ENCODE measurements at regions not wholly inside any gene's neighbourhood (a gene's known extent, or its start where the extent isn't known, plus 50 kb on each side); places are given as distances from the start of the nearest gene placed in this dataset.
"Not testable (repeated sequence)": the region's sequence is repeated elsewhere in the genome, so short reads cannot be mapped to it uniquely, and the experiment has no call there.

DNA sequence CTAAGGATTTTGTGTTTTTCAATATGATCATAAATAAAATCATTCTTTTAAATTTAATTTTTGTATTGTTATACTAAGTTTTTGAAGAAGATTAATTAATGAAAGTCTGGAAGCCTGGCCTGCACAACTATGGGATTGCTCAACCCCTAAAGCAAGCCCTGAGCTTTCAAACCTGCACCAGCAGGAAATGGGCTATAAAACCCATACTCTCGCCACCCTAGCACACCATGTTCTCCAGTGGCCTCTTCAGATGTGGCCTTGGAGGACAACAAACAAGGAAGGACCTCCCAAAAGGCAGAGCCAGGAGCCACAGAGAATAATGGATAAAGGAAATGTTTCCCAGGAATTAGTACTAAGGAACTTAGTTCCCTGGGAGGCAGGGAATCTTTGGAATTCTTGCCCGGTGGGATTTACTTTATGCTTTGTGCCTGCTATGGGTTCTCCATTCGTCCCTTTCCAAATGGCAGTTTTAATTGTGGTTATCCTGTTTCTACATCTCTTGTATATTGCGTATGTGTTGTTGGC lies 212.5 kb downstream of the ZFP36L2 start:
- H3K27me3 Mint-ChIP-seq (ENCODE audit: insufficient read depth): peaks cover 3% of the 10 kb centered on the region
- no peaks in the 10 kb centered on the region for H3K36me3 Mint-ChIP-seq (ENCODE audit: low read depth)
- no peaks in the 10 kb centered on the region for H3K4me1 Mint-ChIP-seq (ENCODE audit: low read depth)
- H3K27ac Mint-ChIP-seq: no peak overlapping the region
- intact Hi-C loops (cut with micrococcal nuclease): no loop called here
- H3K9me3 Mint-ChIP-seq: no peaks in the 10 kb centered on the region
- no peak for DNase-seq (ENCODE audit: low spot score)
- H3K4me3 Mint-ChIP-seq: no peak overlapping the region

DNA sequence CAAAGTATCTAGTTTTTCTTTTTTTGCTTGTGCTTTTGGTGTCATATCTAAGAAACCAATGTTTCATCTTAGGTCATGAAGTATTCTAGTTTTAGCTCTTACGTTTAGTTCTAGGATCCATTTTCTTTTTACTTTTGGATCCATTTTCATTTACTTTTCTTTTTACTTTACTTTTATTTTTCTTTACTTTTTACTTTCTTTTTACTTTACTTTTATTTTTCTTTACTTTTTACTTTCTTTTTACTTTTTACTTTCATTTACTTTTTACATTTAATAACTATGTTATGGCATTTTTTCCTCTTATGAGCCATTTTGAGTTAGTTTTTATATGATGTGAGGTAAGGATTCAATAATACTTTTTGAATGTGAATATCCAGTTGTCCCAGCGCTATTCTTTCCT lies 213.4 kb downstream of the ZFP36L2 start:
- H3K27ac Mint-ChIP-seq: no peak overlapping the region
- intact Hi-C loops (cut with micrococcal nuclease): no loop called here
- H3K4me1 Mint-ChIP-seq (ENCODE audit: low read depth): no peaks in the 10 kb centered on the region
- H3K9me3 Mint-ChIP-seq: peaks cover 3% of the 10 kb centered on the region
- no peaks in the 10 kb centered on the region for H3K36me3 Mint-ChIP-seq (ENCODE audit: low read depth)
- no peak overlapping the region for H3K4me3 Mint-ChIP-seq
- DNase-seq (ENCODE audit: low spot score): no peak
- H3K27me3 Mint-ChIP-seq (ENCODE audit: insufficient read depth): peaks cover 3% of the 10 kb centered on the region

DNA sequence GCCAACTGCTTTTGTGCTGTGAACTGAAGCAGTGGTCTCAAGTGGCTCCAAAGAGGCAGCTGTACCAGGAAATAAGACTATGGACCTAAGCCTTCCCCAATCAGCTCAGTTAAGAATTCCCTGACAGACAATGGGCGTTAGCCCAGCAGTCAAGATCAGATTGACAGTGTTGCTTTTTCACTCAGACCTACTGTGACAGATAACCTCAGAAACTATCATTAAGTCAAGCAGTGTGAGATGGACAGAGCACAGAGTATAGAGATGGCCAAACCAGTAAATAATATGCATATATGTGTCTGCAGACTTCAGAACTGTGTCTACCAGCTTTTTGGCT lies 215.3 kb downstream of the ZFP36L2 start:
- peaks cover 4% of the 10 kb centered on the region for H3K9me3 Mint-ChIP-seq
- no peaks in the 10 kb centered on the region for H3K4me1 Mint-ChIP-seq (ENCODE audit: low read depth)
- no peak for DNase-seq (ENCODE audit: low spot score)
- H3K4me3 Mint-ChIP-seq: no peak overlapping the region
- H3K27ac Mint-ChIP-seq: no peak overlapping the region
- intact Hi-C loops (cut with micrococcal nuclease): no loop called here
- H3K27me3 Mint-ChIP-seq (ENCODE audit: insufficient read depth): no peaks in the 10 kb centered on the region
- no peaks in the 10 kb centered on the region for H3K36me3 Mint-ChIP-seq (ENCODE audit: low read depth)

DNA sequence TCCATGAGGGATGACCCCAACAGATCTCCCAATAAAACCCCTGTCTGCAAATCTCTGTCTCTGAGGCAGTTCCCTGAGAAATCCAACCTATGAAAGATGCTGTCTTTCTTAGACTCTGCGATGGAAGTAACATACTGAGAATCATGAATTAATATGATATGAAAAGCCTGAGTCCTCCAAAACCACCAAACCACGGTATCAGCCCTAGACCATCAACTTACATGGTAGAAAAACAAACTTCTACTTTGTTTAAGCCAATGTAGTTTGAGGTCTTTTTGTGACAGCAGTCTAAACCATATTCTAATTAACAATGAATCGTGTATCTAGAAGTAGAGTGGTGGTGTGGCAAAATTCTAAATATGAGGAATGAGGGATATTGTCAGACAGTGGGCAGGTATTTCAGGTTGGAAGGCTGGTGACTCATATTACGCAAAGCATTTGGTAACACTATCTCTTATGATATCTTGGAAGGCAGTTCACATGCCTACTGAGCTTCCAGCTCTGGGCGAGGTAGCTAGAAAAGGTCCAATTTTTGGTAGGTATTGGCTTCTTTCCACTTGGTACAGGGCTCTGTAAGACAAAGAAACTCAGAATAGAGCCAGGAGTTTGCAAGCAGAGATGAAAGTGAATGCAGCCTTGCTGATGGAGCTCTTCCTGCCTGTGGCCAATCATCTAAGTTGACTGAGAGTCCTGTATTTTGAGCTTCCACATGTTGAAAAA lies 215.8 kb downstream of the ZFP36L2 start:
- Mint-ChIP-seq H3K4me3 (no peak overlapping the region), H3K27me3 (ENCODE audit: insufficient read depth) (no peaks in the 10 kb centered on the region), H3K9me3 (peaks cover 4% of the 10 kb centered on the region), H3K36me3 (ENCODE audit: low read depth) (no peaks in the 10 kb centered on the region), H3K27ac (no peak overlapping the region), H3K4me1 (ENCODE audit: low read depth) (no peaks in the 10 kb centered on the region)
- no peak for DNase-seq (ENCODE audit: low spot score)
- intact Hi-C loops (cut with micrococcal nuclease): no loop called here

DNA sequence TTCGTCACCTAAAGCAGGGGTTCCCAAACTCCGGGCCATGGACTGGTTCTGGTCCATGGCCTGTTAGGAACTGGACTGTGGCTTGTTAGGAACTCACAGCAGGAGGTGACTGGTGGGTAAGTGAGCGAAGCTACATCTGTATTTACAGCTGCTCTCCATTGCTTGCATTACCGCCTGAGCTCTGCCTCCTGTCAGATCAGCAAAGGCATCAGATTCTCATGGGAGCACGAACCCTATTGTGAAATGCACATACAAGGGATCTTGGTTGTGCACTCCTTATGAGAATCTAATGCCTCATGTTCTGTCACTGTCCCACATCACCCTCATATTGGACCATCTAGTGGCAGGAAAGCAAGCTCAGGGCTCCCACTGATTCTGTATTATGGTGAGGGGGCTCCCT lies 217.0 kb downstream of the ZFP36L2 start:
- intact Hi-C loops (cut with micrococcal nuclease): no loop called here
- H3K9me3 Mint-ChIP-seq: peaks cover 4% of the 10 kb centered on the region
- peaks cover 2% of the 10 kb centered on the region for H3K27me3 Mint-ChIP-seq (ENCODE audit: insufficient read depth)
- H3K4me3 Mint-ChIP-seq: no peak overlapping the region
- H3K36me3 Mint-ChIP-seq (ENCODE audit: low read depth): no peaks in the 10 kb centered on the region
- no peaks in the 10 kb centered on the region for H3K4me1 Mint-ChIP-seq (ENCODE audit: low read depth)
- DNase-seq (ENCODE audit: low spot score): no peak
- H3K27ac Mint-ChIP-seq: no peak overlapping the region

DNA sequence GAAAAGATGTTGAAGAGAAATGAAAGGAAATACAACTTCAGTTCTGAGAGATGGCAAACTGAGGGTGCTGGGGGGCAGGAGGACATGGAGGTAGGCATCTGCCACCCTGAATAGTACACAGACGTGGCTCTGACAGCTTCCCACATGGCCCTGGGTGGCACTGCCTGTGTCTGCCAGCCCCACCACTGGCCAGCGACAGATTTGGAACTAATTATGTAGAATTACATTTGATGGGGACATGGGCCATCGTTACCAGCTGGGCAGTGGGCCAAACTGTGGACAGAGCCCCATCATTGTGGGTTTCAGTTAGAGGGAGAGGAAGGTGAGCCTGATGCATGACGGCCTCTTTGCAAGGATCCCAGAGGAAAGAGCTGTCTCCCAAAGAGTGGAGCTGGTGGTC lies 216.0 kb upstream of the HAAO start:
- H3K27me3 Mint-ChIP-seq (ENCODE audit: insufficient read depth): peaks cover 3% of the 10 kb centered on the region
- no peak for DNase-seq (ENCODE audit: low spot score)
- H3K36me3 Mint-ChIP-seq (ENCODE audit: low read depth): no peaks in the 10 kb centered on the region
- intact Hi-C loops (cut with micrococcal nuclease): no loop called here
- H3K27ac Mint-ChIP-seq: no peak overlapping the region
- peaks cover 4% of the 10 kb centered on the region for H3K9me3 Mint-ChIP-seq
- no peaks in the 10 kb centered on the region for H3K4me1 Mint-ChIP-seq (ENCODE audit: low read depth)
- no peak overlapping the region for H3K4me3 Mint-ChIP-seq

DNA sequence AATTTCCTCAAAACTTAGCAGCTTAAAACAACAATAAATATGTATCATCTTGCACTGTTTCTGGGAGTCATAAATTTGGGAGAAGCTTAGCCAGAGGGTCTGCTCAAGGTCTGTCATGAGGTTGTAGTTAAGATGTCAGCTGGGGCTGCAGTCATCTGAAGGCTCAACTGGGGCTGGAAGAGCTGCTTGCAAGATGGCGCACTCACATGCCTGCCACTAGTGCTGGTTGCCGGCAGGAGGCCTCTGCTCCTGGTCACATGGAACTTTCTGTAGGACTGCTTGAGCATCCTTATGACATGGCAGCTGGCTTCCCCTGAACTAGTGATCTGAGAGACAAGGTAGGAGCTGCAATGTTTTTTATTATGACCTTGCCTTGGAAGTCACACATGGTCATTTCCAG lies 215.5 kb upstream of the HAAO start:
- intact Hi-C loops (cut with micrococcal nuclease): no loop called here
- H3K36me3 Mint-ChIP-seq (ENCODE audit: low read depth): no peaks in the 10 kb centered on the region

DNA sequence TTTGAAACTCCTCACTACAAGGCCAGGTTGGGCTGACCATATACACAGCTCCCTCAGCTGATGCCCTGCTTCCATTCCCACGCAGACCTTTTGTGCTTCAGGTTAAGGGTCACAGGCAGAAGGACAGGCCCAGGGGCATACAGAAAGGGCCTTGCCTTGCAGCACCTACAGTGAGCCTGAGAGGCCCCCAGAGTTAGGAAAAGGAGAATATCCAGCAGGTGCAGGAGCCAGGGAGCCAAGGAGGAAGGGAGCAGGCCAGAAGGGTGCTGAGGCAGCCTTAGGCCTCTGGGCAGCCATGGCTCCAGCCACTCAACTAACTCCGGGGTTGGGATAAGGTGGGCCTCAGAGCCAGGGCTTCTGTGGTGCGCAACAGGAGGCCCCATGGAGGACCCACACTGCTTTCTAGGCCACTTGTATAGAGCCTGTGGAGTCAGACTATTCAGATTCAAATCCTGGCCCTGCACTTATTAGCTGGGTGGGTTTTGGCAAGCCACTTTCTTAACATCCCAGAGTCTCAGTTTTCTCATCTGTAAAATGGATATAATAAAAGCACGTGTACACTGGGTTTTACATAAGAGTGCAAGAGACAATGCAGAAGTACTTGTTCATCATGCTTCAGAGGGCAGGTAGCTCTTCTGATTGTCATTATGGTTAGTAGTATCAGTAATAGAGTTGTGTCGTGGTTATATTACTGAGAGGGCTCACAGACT lies 214.6 kb upstream of the HAAO start:
- intact Hi-C loops (cut with micrococcal nuclease): no loop called here
- Mint-ChIP-seq H3K36me3 (ENCODE audit: low read depth) (no peaks in the 10 kb centered on the region), H3K27me3 (ENCODE audit: insufficient read depth) (peaks cover 3% of the 10 kb centered on the region), H3K9me3 (peaks cover 4% of the 10 kb centered on the region), H3K27ac (no peak overlapping the region), H3K4me3 (no peak overlapping the region), H3K4me1 (ENCODE audit: low read depth) (no peaks in the 10 kb centered on the region)
- DNase-seq (ENCODE audit: low spot score): no peak

More for the DNA sequence above, 215.5 kb upstream of the HAAO start:
- Mint-ChIP-seq H3K4me3 (no peak overlapping the region), H3K9me3 (peaks cover 4% of the 10 kb centered on the region), H3K27me3 (ENCODE audit: insufficient read depth) (peaks cover 3% of the 10 kb centered on the region), H3K27ac (no peak overlapping the region), H3K4me1 (ENCODE audit: low read depth) (no peaks in the 10 kb centered on the region)
- DNase-seq (ENCODE audit: low spot score): no peak

DNA sequence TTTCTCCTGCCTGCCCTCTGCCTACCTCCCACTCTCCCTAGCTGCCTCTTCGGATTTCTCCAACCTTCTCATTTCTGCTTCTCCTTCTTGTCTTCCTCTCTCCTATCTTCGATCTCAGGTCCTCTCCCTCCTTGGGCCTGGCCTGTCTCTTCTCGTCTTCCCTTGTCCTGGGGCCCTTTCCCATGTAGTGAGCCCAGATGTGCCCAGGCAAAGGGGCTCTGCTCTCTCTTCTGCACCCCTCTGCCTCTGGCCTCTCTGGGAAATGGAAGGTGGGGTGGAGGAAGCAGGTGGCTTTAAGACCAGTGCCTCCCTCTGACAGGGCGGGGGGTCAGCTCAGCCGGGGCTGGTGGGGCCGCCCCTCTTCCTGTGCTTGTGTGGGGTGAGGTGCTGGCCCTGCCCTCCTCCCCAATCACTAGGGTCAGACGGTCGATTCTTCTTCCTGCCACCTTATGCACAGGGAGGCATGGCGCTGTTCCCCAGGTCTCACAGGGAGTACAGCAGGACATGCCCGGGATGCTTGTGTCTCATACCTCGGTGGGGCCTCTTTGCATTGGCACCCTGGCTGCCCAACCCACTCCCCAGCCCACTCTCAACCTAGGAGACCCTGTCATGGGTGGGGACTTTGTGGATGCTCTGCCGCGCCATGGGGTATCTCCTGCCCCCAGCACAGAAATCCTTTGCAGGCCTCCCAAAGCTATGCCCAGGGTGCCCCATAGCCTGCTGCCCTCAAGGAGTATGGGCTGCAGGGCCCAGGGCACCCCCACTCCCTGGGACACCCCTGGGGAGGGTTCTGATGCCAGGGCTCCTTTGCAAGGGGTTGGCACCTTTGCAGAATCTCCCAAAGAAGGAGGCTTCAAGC lies 213.8 kb upstream of the HAAO start:
- Mint-ChIP-seq H3K9me3 (peaks cover 4% of the 10 kb centered on the region), H3K4me3 (no peak overlapping the region), H3K27ac (no peak overlapping the region), H3K4me1 (ENCODE audit: low read depth) (no peaks in the 10 kb centered on the region), H3K27me3 (ENCODE audit: insufficient read depth) (peaks cover 3% of the 10 kb centered on the region), H3K36me3 (ENCODE audit: low read depth) (no peaks in the 10 kb centered on the region)
- DNase-seq (ENCODE audit: low spot score): no peak
- intact Hi-C loops (cut with micrococcal nuclease): no loop called here

DNA sequence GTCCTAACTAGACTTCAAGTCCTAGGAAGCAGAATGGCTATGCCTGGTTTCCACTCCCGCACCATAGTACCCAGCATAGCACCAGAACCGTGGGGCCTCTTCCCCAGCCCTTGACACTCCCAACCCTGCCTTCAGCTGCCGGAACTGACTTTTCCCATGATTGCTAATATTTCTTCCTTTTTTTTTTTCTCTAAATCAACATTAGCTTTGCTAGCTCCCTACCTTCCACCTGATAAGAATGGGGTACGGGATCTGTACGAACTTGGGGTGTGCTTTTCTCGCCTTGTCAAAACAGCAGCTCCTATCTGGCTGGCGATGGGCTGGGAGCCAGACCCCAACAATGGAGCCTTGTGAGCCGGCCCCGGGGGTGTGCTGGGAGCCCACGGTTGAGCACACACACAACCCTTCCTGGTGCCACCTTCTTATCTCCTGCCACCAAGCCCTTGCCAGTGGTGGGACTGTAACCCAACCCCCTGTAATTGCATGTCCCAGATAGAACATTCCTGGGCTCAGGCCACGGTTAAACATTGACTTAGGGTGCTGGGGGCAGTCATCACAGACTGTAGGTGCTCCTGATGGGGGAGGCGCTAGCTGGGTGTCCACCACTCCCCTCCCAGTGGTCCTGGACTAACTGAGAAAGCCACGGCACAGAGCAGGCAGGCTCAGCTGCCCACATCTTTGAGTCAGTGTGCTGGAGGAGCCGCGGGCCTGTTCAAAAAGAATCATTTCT lies 213.0 kb upstream of the HAAO start:
- no peak for DNase-seq (ENCODE audit: low spot score)
- H3K4me3 Mint-ChIP-seq: no peak overlapping the region
- peaks cover 3% of the 10 kb centered on the region for H3K27me3 Mint-ChIP-seq (ENCODE audit: insufficient read depth)
- no peaks in the 10 kb centered on the region for H3K36me3 Mint-ChIP-seq (ENCODE audit: low read depth)
- intact Hi-C loops (cut with micrococcal nuclease): no loop called here
- H3K4me1 Mint-ChIP-seq (ENCODE audit: low read depth): no peaks in the 10 kb centered on the region
- no peak overlapping the region for H3K27ac Mint-ChIP-seq
- H3K9me3 Mint-ChIP-seq: peaks cover 4% of the 10 kb centered on the region

DNA sequence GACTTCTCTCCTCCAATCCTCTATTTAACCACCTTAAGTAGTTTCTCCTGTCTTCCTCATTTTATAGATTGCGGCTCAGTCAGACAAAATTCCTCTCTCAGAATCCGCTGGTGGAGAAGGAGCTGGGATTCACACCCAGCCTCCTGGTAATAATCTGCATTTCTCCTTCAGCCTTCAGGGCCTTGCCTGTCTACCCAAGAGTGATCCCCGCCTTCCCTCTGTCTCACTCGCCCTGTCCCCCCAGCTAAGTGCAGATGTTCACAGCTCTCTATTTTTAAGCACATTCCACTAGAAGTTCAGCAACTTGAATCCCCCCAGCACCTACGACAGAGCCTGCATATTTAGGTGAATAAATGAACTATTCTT lies 212.5 kb upstream of the HAAO start:
- Mint-ChIP-seq H3K9me3 (peaks cover 4% of the 10 kb centered on the region), H3K27me3 (ENCODE audit: insufficient read depth) (peaks cover 3% of the 10 kb centered on the region), H3K4me1 (ENCODE audit: low read depth) (no peaks in the 10 kb centered on the region), H3K36me3 (ENCODE audit: low read depth) (no peaks in the 10 kb centered on the region), H3K4me3 (no peak overlapping the region), H3K27ac (no peak overlapping the region)
- no peak for DNase-seq (ENCODE audit: low spot score)
- intact Hi-C loops (cut with micrococcal nuclease): no loop called here

DNA sequence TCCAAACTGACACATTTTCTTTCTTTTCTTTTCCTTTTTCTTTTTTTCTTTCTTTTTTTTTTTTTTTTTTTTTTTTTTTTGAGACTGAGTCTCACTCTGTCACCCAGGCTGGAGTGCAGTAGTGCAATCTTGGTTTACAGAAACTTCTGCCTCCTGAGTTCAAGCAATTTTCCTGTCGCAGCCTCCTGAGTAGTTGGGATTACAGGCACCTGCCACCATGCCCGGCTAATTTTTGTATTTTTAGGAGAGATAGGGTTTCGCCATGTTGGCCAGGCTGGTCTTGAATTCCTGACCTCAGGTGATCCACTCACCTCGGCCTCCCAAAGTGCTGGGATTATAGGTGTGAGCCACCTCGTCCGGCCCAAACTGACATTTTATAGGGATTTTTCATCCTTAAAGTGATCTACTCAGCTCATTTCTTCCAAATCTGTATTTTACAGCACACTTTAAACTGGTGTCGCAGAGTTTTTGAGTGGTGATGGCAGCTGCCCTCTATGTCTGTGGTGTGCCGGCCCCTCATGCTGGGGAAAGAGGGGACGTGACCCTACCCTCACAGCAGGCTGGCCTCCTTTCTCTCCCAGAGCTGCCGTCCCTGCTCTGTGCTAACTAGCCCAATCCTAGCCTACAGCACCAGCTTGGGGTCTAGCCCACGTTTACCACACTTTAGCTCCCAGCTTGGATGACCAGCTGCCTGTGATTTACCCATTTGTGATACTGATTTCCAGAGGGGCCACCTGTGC lies 211.9 kb upstream of the HAAO start:
- H3K4me3 Mint-ChIP-seq; DNase-seq (ENCODE audit: low spot score); H3K36me3 Mint-ChIP-seq (ENCODE audit: low read depth); H3K27me3 Mint-ChIP-seq (ENCODE audit: insufficient read depth); intact Hi-C loops (cut with micrococcal nuclease); H3K9me3 Mint-ChIP-seq; H3K4me1 Mint-ChIP-seq (ENCODE audit: low read depth); H3K27ac Mint-ChIP-seq: not testable (repeated sequence)
